OCI-LY3 (cell line): ENCODE measurements at regions not wholly inside any gene's neighbourhood (a gene's known extent, or its start where the extent isn't known, plus 50 kb on each side); places are given as distances from the start of the nearest gene placed in this dataset.

Experiments used
- H2AFZ ChIP-seq: fragments of 200-600, 300-600 bp; shearing (Covaris generic); 2 replicates; pipeline ENCODE4 v1.6.0; 2014; ENCODE audit warnings: antibody characterized with exemption, low read depth, low read length
- H3K27ac ChIP-seq: fragments of 200-600, 300-600 bp; sonication (generic); 2 replicates; pipeline ENCODE4 v1.5.1; 2014; ENCODE audit warnings: mild to moderate bottlenecking, low read length, moderate library complexity, mixed read lengths
- H3K27me3 ChIP-seq: fragments of 200-600, 300-600 bp; sonication (generic); 2 replicates; pipeline ENCODE4 v1.6.1; 2014; ENCODE audit warnings: low read depth, low read length, mixed read lengths
- H3K36me3 ChIP-seq: fragments of 200-600, 300-600 bp; sonication (generic); replicated peaks from 2 replicates; pipeline ENCODE3; 2014; ENCODE audit warnings: low read depth, low read length, mixed read lengths
- H3K4me1 ChIP-seq: fragments of 300-600, 200-600 bp; sonication (generic); 2 replicates; pipeline ENCODE4 v1.6.1; 2014; ENCODE audit warnings: low read length, mixed read lengths
- H3K4me2 ChIP-seq: fragments of 200-600, 300-600 bp; sonication (generic); 2 replicates; pipeline ENCODE4 v1.6.1; 2014; ENCODE audit warnings: low read length, mixed read lengths
- H3K4me3 ChIP-seq: fragments of 300-600, 200-600 bp; sonication (generic); 2 replicates; pipeline ENCODE4 v1.5.1; 2014; ENCODE audit warnings: antibody characterized with exemption, mild to moderate bottlenecking, low read length, moderate library complexity
- H3K79me2 ChIP-seq: fragments of 300-600, 200-600 bp; shearing (Covaris generic); 2 replicates; pipeline ENCODE4 v1.6.1; 2014; ENCODE audit warnings: mild to moderate bottlenecking, low read length, mixed read lengths
- H3K9ac ChIP-seq: fragments of 300-600, 200-600 bp; shearing (Covaris generic); 2 replicates; pipeline ENCODE4 v1.6.0; 2014; ENCODE audit warnings: mild to moderate bottlenecking, low read length, moderate library complexity
- H3K9me3 ChIP-seq: fragments of 200-600, 300-600 bp; shearing (Covaris generic); 2 replicates; pipeline ENCODE4 v1.6.1; 2014; ENCODE audit warnings: low read length, mixed read lengths; ENCODE audit not compliant: insufficient read depth
- H4K20me1 ChIP-seq: fragments of 200-600, 300-600 bp; sonication (generic); 2 replicates; pipeline ENCODE4 v1.6.1; 2016; ENCODE audit warnings: low read length, mixed read lengths; ENCODE audit not compliant: insufficient read depth
- EZH2phosphoT487 ChIP-seq: fragments of 200-600 bp; shearing (Covaris generic); IDR thresholded peaks from 2 replicates; pipeline ENCODE4 v1.6.1; 2018; ENCODE audit warnings: antibody characterized with exemption, mixed run types, low read depth
- TF ChIP-seq, protein P1 (sequence below): fragments of 200-600, 300-600 bp; sonication (generic); IDR thresholded peaks from 2 replicates; pipeline ENCODE4 v1.5.1; 2014; ENCODE audit warnings: antibody characterized with exemption, low read length, low read depth

DNA sequence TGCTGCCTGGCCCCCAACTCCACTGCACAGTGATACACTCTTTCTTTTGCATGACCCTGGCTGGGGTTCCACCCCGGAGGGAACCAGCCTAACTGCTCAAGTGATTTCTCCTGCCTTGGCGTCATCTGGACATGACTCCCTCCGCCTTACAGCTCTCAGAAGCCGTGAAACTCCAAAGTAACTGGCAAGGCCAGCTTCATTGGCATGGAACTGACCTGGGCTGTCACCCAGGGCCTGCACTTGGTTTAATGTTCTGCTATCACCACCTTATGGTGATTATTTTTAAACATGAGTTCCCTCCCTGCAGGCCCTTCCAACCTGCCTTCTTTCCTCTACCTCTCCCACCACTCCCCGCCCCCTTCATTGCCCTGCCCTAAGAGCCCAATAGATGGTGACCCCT is 139.7 kb upstream of the CDH5 start:
- Histone ChIP-seq H3K27me3 (peaks cover 24% of the 10 kb centered on the region), H3K27ac (no peak overlapping the region), H3K4me1 (no peaks in the 10 kb centered on the region), H3K79me2 (no peaks in the 10 kb centered on the region), H3K36me3 (no peaks in the 10 kb centered on the region), H3K9ac (no peak overlapping the region), H3K4me3 (no peak overlapping the region), H2AFZ (no peak overlapping the region), H3K4me2 (no peak overlapping the region), H4K20me1 (no peaks in the 10 kb centered on the region), H3K9me3 (no peaks in the 10 kb centered on the region)
- TF ChIP-seq EZH2phosphoT487: no peak
- TF ChIP-seq, protein P1, sequence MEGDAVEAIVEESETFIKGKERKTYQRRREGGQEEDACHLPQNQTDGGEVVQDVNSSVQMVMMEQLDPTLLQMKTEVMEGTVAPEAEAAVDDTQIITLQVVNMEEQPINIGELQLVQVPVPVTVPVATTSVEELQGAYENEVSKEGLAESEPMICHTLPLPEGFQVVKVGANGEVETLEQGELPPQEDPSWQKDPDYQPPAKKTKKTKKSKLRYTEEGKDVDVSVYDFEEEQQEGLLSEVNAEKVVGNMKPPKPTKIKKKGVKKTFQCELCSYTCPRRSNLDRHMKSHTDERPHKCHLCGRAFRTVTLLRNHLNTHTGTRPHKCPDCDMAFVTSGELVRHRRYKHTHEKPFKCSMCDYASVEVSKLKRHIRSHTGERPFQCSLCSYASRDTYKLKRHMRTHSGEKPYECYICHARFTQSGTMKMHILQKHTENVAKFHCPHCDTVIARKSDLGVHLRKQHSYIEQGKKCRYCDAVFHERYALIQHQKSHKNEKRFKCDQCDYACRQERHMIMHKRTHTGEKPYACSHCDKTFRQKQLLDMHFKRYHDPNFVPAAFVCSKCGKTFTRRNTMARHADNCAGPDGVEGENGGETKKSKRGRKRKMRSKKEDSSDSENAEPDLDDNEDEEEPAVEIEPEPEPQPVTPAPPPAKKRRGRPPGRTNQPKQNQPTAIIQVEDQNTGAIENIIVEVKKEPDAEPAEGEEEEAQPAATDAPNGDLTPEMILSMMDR: no peak

DNA sequence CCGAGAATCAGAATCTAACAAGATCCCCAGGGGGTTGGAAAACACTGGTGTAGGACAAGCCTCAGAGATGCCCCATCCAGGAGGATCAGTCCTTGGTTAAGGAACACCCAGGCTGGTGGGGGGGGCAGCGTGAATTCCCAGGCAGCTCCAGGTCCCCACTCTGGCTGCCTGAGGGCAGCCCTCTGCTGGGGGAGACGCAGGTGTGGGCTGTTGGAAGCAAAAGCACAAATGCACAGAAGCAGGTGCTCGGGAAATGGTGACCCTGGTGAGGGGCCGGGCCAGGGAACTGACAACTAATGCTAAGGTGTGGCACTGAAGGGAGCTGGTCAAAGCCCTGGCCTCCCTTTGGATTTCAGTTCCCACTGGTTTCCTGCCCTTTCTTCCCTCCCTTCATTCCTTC is 140.8 kb upstream of the CDH5 start:
- H3K27me3 ChIP-seq: peaks cover 23% of the 10 kb centered on the region
- no peaks in the 10 kb centered on the region for H3K9me3 ChIP-seq
- no peaks in the 10 kb centered on the region for H3K4me1 ChIP-seq
- no peaks in the 10 kb centered on the region for H3K79me2 ChIP-seq
- H3K4me3 ChIP-seq: no peak overlapping the region
- H3K9ac ChIP-seq: no peak overlapping the region
- no peak overlapping the region for H3K4me2 ChIP-seq
- TF ChIP-seq EZH2phosphoT487: no peak
- TF ChIP-seq, protein P1: no peak
- no peaks in the 10 kb centered on the region for H4K20me1 ChIP-seq
- H3K27ac ChIP-seq: no peak overlapping the region
- no peaks in the 10 kb centered on the region for H3K36me3 ChIP-seq
- H2AFZ ChIP-seq: no peak overlapping the region

DNA sequence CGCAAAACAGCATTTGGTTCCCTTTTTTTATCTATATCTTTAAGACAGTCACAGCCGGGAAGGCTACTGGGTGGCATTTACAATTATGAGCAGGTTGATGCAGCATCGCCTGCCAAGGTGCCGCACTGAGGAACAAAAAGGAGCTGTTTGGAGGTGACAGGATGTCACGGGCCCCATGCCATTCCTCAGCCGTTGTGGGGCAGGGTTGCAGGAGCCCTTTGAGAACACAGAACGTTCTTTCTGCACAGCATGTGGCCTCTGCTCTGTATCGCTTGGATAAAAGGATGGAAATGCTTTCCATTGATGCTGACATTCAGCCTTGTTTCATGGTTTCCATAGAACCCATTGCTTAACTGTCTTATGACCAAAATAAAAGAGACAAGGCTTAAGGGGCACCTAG is 141.9 kb upstream of the CDH5 start:
- Histone ChIP-seq H3K27me3 (peaks cover 20% of the 10 kb centered on the region), H3K4me1 (no peaks in the 10 kb centered on the region), H3K4me3 (no peak overlapping the region), H3K27ac (no peak overlapping the region), H3K36me3 (no peaks in the 10 kb centered on the region), H4K20me1 (no peaks in the 10 kb centered on the region), H2AFZ (no peak overlapping the region), H3K4me2 (no peak overlapping the region), H3K79me2 (no peaks in the 10 kb centered on the region), H3K9ac (no peak overlapping the region), H3K9me3 (no peaks in the 10 kb centered on the region)
- no peak for TF ChIP-seq EZH2phosphoT487

DNA sequence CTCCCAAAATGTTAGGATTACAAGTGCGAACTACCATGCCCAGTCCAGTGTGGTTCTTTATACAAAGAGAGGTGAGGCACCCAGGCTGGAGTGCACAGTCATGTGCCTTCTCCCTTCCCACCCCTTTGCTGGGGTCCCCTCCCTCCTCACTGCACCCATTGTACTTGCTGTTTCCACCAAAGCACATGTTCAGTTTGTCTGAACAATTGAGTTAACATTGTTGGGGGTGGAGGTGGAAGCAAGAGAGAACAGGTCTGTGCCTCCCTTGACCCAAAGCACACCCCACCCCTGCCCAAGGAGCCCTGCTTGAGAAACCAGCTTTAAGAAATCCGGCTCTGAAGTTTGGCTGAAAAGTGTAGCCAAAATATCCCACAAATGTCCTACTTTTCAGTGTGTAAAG is 142.3 kb upstream of the CDH5 start:
- Histone ChIP-seq H3K4me1 (no peaks in the 10 kb centered on the region), H3K9me3 (no peaks in the 10 kb centered on the region), H2AFZ (no peak overlapping the region), H3K4me2 (no peak overlapping the region), H3K36me3 (no peaks in the 10 kb centered on the region), H3K9ac (no peak overlapping the region), H3K27ac (no peak overlapping the region), H3K79me2 (no peaks in the 10 kb centered on the region), H4K20me1 (no peaks in the 10 kb centered on the region), H3K4me3 (no peak overlapping the region), H3K27me3 (peaks cover 20% of the 10 kb centered on the region)
- TF ChIP-seq EZH2phosphoT487: no peak
- TF ChIP-seq, protein P1: no peak

DNA sequence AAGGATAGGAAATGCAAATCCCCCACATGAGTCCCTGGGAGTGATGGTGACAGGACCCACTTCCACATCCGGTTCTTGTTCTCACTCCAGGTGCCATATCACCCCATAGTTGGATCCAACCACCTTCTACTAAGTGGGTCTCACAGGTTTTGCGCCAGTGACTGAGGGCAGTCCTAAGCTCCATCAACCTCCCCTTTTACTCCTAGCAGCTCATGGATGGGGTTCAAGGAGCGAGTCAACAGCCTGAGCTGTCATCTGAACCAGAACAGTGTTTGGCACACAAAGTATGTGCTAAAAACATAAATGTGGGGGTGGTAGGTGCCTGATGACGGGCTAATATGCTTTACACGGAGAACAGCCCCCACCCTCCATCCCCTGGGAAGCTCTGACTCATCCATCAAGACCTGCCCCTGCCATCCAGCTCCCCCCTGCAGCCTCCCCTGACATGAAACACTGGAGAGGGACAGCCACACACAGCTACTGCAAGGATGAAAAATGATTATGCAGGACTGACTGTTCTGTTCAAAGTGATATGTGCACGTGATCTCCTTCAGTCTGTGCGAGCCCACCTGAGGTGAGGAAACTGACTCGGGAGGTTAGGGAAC is 143.2 kb upstream of the CDH5 start:
- Histone ChIP-seq H3K4me2 (no peak overlapping the region), H4K20me1 (no peaks in the 10 kb centered on the region), H3K4me1 (no peaks in the 10 kb centered on the region), H3K27ac (no peak overlapping the region), H3K4me3 (no peak overlapping the region), H3K9ac (no peak overlapping the region), H2AFZ (no peak overlapping the region), H3K79me2 (no peaks in the 10 kb centered on the region), H3K36me3 (no peaks in the 10 kb centered on the region), H3K27me3 (peaks cover 20% of the 10 kb centered on the region), H3K9me3 (no peaks in the 10 kb centered on the region)
- TF ChIP-seq, protein P1: no peak
- no peak for TF ChIP-seq EZH2phosphoT487
